ENCODE measurements at regions not wholly inside any gene's neighbourhood (a gene's known extent, or its start where the extent isn't known, plus 50 kb on each side); places are given as distances from the start of the nearest gene placed in this dataset.

GRCh38 chr20:30612344-30612743 is 645.1 kb upstream of the DEFB115 start:
- TF ChIP-seq CTCF (IDR thresholded peaks at IDR 0.05; ENCODE audit: insufficient read depth, low read depth, low read length) (no peak), EZH2 (IDR thresholded peaks at IDR 0.05; ENCODE audit: insufficient read depth, low read length) (no peak)

Measured in astrocyte (in vitro differentiated cells and primary cell).